ENCODE measurements at regions not wholly inside any gene's neighbourhood (a gene's known extent, or its start where the extent isn't known, plus 50 kb on each side); places are given as distances from the start of the nearest gene placed in this dataset.

- no peak overlapping the region for H3K4me3 ChIP-seq (ENCODE audit: control insufficient read depth in 1 of 7, extremely low read depth in 1 of 7, insufficient read depth in 4 of 7, low read depth in 2 of 7, low read length in 6 of 7)
- H3K27me3 ChIP-seq (replicated peaks in 2 of 5; ENCODE audit: control insufficient read depth in 4 of 5, insufficient read depth in 5 of 5, low read length in 4 of 5) = peaks cover 0 to 2% (median 0%) of the 10 kb centered on the region in 5 experiments
- no CpG with 5 or more reads among the region's 3 CpGs for WGBS (ENCODE audit: insufficient coverage)
- CTCF ChIA-PET = interaction anchor here (1.8 kb wide), 1 partner anchor 8 kb away, joined by 4 read pairs; no protein-coding TSS in a partner anchor
- no peaks in the 10 kb centered on the region for H3K9me3 ChIP-seq (ENCODE audit: control extremely low read depth in 1 of 5, control insufficient read depth in 4 of 5, insufficient read depth in 2 of 5, low read depth in 1 of 5, low read length in 4 of 5)
- H3K27ac ChIP-seq (ENCODE audit: insufficient read depth in 1 of 2, low read depth in 1 of 2, low read length in 2 of 2, poor library complexity in 1 of 2, severe bottlenecking in 2 of 2) = no peak overlapping the region
- H3K4me1 ChIP-seq (ENCODE audit: control extremely low read depth in 1 of 4, control insufficient read depth in 4 of 4, insufficient read depth in 4 of 4, low read length in 3 of 4) = peaks cover 0 to 10% (median 8%) of the 10 kb centered on the region in 4 experiments
- H3K36me3 ChIP-seq (ENCODE audit: control insufficient read depth in 4 of 4, insufficient read depth in 4 of 4, low read length in 3 of 4) = no peaks in the 10 kb centered on the region
- POLR2A ChIA-PET = no interaction called here
- DNase-seq = no peak
These were observed 152.8 kb downstream of the DSEL start for GRCh38 chr18:67363694-67364093.

GRCh38 chr18:67362906-67363305, 153.6 kb downstream of the DSEL start:
- H3K27ac ChIP-seq (ENCODE audit: insufficient read depth in 1 of 2, low read depth in 1 of 2, low read length in 2 of 2, poor library complexity in 1 of 2, severe bottlenecking in 2 of 2) = no peak overlapping the region
- peak in 2 of 3 donors; percentile 52 to 62 for DNase-seq
- peaks cover 0 to 10% (median 8%) of the 10 kb centered on the region in 4 experiments for H3K4me1 ChIP-seq (ENCODE audit: control extremely low read depth in 1 of 4, control insufficient read depth in 4 of 4, insufficient read depth in 4 of 4, low read length in 3 of 4)
- H3K4me3 ChIP-seq (ENCODE audit: control insufficient read depth in 1 of 7, extremely low read depth in 1 of 7, insufficient read depth in 4 of 7, low read depth in 2 of 7, low read length in 6 of 7) = no peak overlapping the region
- CTCF ChIA-PET = interaction anchor here (0.6 to 1.8 kb wide), 2 partner anchors 9 to 1006 kb away, joined by 3 to 4 read pairs; no protein-coding TSS in a partner anchor
- H3K36me3 ChIP-seq (ENCODE audit: control insufficient read depth in 4 of 4, insufficient read depth in 4 of 4, low read length in 3 of 4) = no peaks in the 10 kb centered on the region
- WGBS (ENCODE audit: insufficient coverage) = 100% methylated on average over 1 of the region's 2 CpGs
- no peaks in the 10 kb centered on the region for H3K9me3 ChIP-seq (ENCODE audit: control extremely low read depth in 1 of 5, control insufficient read depth in 4 of 5, insufficient read depth in 2 of 5, low read depth in 1 of 5, low read length in 4 of 5)
- POLR2A ChIA-PET = no interaction called here
- H3K27me3 ChIP-seq (replicated peaks in 2 of 5; ENCODE audit: control insufficient read depth in 4 of 5, insufficient read depth in 5 of 5, low read length in 4 of 5) = peaks cover 0 to 2% (median 0%) of the 10 kb centered on the region in 5 experiments

DNA sequence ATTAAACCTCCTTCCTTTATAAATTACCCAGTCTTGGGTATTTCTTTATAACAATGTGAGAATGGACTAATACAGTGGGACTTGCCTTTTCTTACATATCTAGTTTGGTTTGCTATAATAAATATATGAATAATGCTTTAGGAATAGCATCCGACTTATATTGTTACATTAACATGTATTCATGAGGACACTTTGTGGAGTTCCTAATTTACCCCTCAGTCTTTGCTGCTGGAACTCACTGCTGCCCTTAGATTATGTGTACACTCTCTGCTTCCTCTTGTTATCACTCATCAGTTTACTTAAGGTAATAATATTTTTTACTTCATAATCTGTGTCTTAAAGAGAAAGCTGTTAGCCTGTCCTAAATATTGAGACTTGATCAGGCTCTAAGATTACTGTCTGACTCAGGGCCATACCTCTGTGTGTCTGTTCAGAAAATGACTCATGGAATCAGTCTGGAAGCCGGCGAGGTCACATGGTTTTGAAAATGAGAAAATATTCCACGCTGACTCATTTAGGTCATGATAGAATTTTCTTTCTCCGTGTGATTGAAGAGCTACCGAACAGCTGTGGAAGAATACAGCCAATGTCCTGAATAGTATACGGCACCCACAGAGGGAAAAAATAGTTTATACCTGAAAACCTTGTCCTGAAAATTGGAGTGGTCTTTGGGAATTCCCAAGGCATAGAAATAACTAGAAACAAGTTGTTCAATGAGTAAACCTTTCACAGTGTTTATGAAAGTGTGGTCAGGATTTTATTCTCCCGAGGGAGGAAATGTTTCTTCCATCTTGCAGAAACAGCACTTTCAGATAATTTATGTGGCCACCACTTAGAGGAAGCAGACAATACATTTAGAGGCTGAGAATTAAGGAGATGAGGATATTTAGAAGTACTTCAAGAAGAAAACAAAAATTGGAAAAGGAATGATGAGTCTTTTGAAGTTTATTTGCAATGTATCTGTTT, 156.4 kb downstream of the DSEL start:
- H3K4me1 ChIP-seq (ENCODE audit: control extremely low read depth in 1 of 4, control insufficient read depth in 4 of 4, insufficient read depth in 4 of 4, low read length in 3 of 4) = peaks cover 0 to 10% (median 8%) of the 10 kb centered on the region in 4 experiments
- no peaks in the 10 kb centered on the region for H3K9me3 ChIP-seq (ENCODE audit: control extremely low read depth in 1 of 5, control insufficient read depth in 4 of 5, insufficient read depth in 2 of 5, low read depth in 1 of 5, low read length in 4 of 5)
- ChIA-PET CTCF (no interaction called here), POLR2A (no interaction called here)
- no peak overlapping the region for H3K27ac ChIP-seq (ENCODE audit: insufficient read depth in 1 of 2, low read depth in 1 of 2, low read length in 2 of 2, poor library complexity in 1 of 2, severe bottlenecking in 2 of 2)
- H3K36me3 ChIP-seq (ENCODE audit: control insufficient read depth in 4 of 4, insufficient read depth in 4 of 4, low read length in 3 of 4) = no peaks in the 10 kb centered on the region
- peak overlapping the region in 2 of 7 experiments; percentile 45 to 56 for H3K4me3 ChIP-seq (ENCODE audit: control insufficient read depth in 1 of 7, extremely low read depth in 1 of 7, insufficient read depth in 4 of 7, low read depth in 2 of 7, low read length in 6 of 7)
- WGBS (ENCODE audit: insufficient coverage) = 9% methylated on average over 5 of the region's 8 CpGs
- peaks cover 0 to 2% (median 0%) of the 10 kb centered on the region in 5 experiments for H3K27me3 ChIP-seq (replicated peaks in 2 of 5; ENCODE audit: control insufficient read depth in 4 of 5, insufficient read depth in 5 of 5, low read length in 4 of 5)
- DNase-seq = peak; percentile 35 to 86 (median 76)

- 94% methylated on average over 5 of the region's 8 CpGs for WGBS (ENCODE audit: insufficient coverage)
- CTCF ChIA-PET = no interaction called here
- no peaks in the 10 kb centered on the region for H3K36me3 ChIP-seq (ENCODE audit: control insufficient read depth in 4 of 4, insufficient read depth in 4 of 4, low read length in 3 of 4)
- no peak for DNase-seq
- no peaks in the 10 kb centered on the region for H3K9me3 ChIP-seq (ENCODE audit: control extremely low read depth in 1 of 5, control insufficient read depth in 4 of 5, insufficient read depth in 2 of 5, low read depth in 1 of 5, low read length in 4 of 5)
- no peak overlapping the region for H3K27ac ChIP-seq (ENCODE audit: insufficient read depth in 1 of 2, low read depth in 1 of 2, low read length in 2 of 2, poor library complexity in 1 of 2, severe bottlenecking in 2 of 2)
- POLR2A ChIA-PET = no interaction called here
- no peak overlapping the region for H3K4me3 ChIP-seq (ENCODE audit: control insufficient read depth in 1 of 7, extremely low read depth in 1 of 7, insufficient read depth in 4 of 7, low read depth in 2 of 7, low read length in 6 of 7)
- H3K27me3 ChIP-seq (replicated peaks in 2 of 5; ENCODE audit: control insufficient read depth in 4 of 5, insufficient read depth in 5 of 5, low read length in 4 of 5) = peaks cover 0 to 2% (median 0%) of the 10 kb centered on the region in 5 experiments
- peaks cover 0 to 10% (median 8%) of the 10 kb centered on the region in 4 experiments for H3K4me1 ChIP-seq (ENCODE audit: control extremely low read depth in 1 of 4, control insufficient read depth in 4 of 4, insufficient read depth in 4 of 4, low read length in 3 of 4)
These were observed 157.6 kb downstream of the DSEL start for GRCh38 chr18:67358947-67359346.

- POLR2A ChIA-PET = no interaction called here
- no peak overlapping the region for H3K4me3 ChIP-seq (ENCODE audit: control insufficient read depth in 1 of 7, extremely low read depth in 1 of 7, insufficient read depth in 4 of 7, low read depth in 2 of 7, low read length in 6 of 7)
- H3K36me3 ChIP-seq (ENCODE audit: control insufficient read depth in 4 of 4, insufficient read depth in 4 of 4, low read length in 3 of 4) = no peaks in the 10 kb centered on the region
- no peak for DNase-seq
- no peaks in the 10 kb centered on the region for H3K9me3 ChIP-seq (ENCODE audit: control extremely low read depth in 1 of 5, control insufficient read depth in 4 of 5, insufficient read depth in 2 of 5, low read depth in 1 of 5, low read length in 4 of 5)
- no peaks in the 10 kb centered on the region for H3K27me3 ChIP-seq (replicated peaks in 2 of 5; ENCODE audit: control insufficient read depth in 4 of 5, insufficient read depth in 5 of 5, low read length in 4 of 5)
- WGBS (ENCODE audit: insufficient coverage) = 100% methylated on average over 1 of the region's 4 CpGs
- no peaks in the 10 kb centered on the region for H3K4me1 ChIP-seq (ENCODE audit: control extremely low read depth in 1 of 4, control insufficient read depth in 4 of 4, insufficient read depth in 4 of 4, low read length in 3 of 4)
- H3K27ac ChIP-seq (ENCODE audit: insufficient read depth in 1 of 2, low read depth in 1 of 2, low read length in 2 of 2, poor library complexity in 1 of 2, severe bottlenecking in 2 of 2) = no peak overlapping the region
- CTCF ChIA-PET = no interaction called here
These were observed 161.8 kb downstream of the DSEL start for GRCh38 chr18:67354692-67355091.

GRCh38 chr18:67354091-67354490, 162.4 kb downstream of the DSEL start:
- WGBS (ENCODE audit: insufficient coverage) = 100% methylated on average over 1 of the region's 1 CpG
- Histone ChIP-seq H3K9me3 (ENCODE audit: control extremely low read depth in 1 of 5, control insufficient read depth in 4 of 5, insufficient read depth in 2 of 5, low read depth in 1 of 5, low read length in 4 of 5) (no peaks in the 10 kb centered on the region), H3K27ac (ENCODE audit: insufficient read depth in 1 of 2, low read depth in 1 of 2, low read length in 2 of 2, poor library complexity in 1 of 2, severe bottlenecking in 2 of 2) (no peak overlapping the region), H3K4me1 (ENCODE audit: control extremely low read depth in 1 of 4, control insufficient read depth in 4 of 4, insufficient read depth in 4 of 4, low read length in 3 of 4) (no peaks in the 10 kb centered on the region), H3K4me3 (ENCODE audit: control insufficient read depth in 1 of 7, extremely low read depth in 1 of 7, insufficient read depth in 4 of 7, low read depth in 2 of 7, low read length in 6 of 7) (no peak overlapping the region), H3K36me3 (ENCODE audit: control insufficient read depth in 4 of 4, insufficient read depth in 4 of 4, low read length in 3 of 4) (no peaks in the 10 kb centered on the region), H3K27me3 (replicated peaks in 2 of 5; ENCODE audit: control insufficient read depth in 4 of 5, insufficient read depth in 5 of 5, low read length in 4 of 5) (no peaks in the 10 kb centered on the region)
- POLR2A ChIA-PET = no interaction called here
- CTCF ChIA-PET = no interaction called here
- no peak for DNase-seq

GRCh38 chr18:67347438-67347837, 169.1 kb downstream of the DSEL start:
- Histone ChIP-seq H3K9me3 (ENCODE audit: control extremely low read depth in 1 of 5, control insufficient read depth in 4 of 5, insufficient read depth in 2 of 5, low read depth in 1 of 5, low read length in 4 of 5) (no peaks in the 10 kb centered on the region), H3K4me3 (ENCODE audit: control insufficient read depth in 1 of 7, extremely low read depth in 1 of 7, insufficient read depth in 4 of 7, low read depth in 2 of 7, low read length in 6 of 7) (no peak overlapping the region), H3K4me1 (ENCODE audit: control extremely low read depth in 1 of 4, control insufficient read depth in 4 of 4, insufficient read depth in 4 of 4, low read length in 3 of 4) (no peaks in the 10 kb centered on the region), H3K27ac (ENCODE audit: insufficient read depth in 1 of 2, low read depth in 1 of 2, low read length in 2 of 2, poor library complexity in 1 of 2, severe bottlenecking in 2 of 2) (no peak overlapping the region), H3K27me3 (replicated peaks in 2 of 5; ENCODE audit: control insufficient read depth in 4 of 5, insufficient read depth in 5 of 5, low read length in 4 of 5) (no peaks in the 10 kb centered on the region), H3K36me3 (ENCODE audit: control insufficient read depth in 4 of 4, insufficient read depth in 4 of 4, low read length in 3 of 4) (no peaks in the 10 kb centered on the region)
- DNase-seq = no peak
- ChIA-PET CTCF (interaction anchor here (0.5 kb wide), 1 partner anchor 18 kb away, joined by 3 read pairs; no protein-coding TSS in a partner anchor), POLR2A (no interaction called here)
- no CpG with 5 or more reads among the region's 1 CpG for WGBS (ENCODE audit: insufficient coverage)
